HepG2 (cell line): ENCODE measurements at regions not wholly inside any gene's neighbourhood (a gene's known extent, or its start where the extent isn't known, plus 50 kb on each side); places are given as distances from the start of the nearest gene placed in this dataset.
"Not testable (repeated sequence)": the region's sequence is repeated elsewhere in the genome, so short reads cannot be mapped to it uniquely, and the experiment has no call there.

Experiments used
- ATAC-seq: fragments of 200-7000 bp; cut with Tn5 transposase; 3 replicates; pipeline ENCODE4 v1.9.1; 2020; ENCODE audit warnings: mild to moderate bottlenecking, moderate library complexity
- BruUV-seq: library from RNA; stranded (reverse); fragments of 400-500 nt; replicated peaks from 2 replicates; lab custom pipeline; 2021; lab: Mats Ljungman, UMichigan
- CTCF ChIA-PET: fragments of 300-600 bp; formaldehyde crosslinking; extraction: SDS; loops from one replicate; lab custom pipeline; 2021; ENCODE audit warnings: low total read pairs, inconsistent platforms, low intra/inter-chr PET ratio; lab: Yijun Ruan, JAX
- POLR2A ChIA-PET: fragments of 350-600 bp; sonication (Branson Sonifier 250); formaldehyde crosslinking; loops from one replicate; lab custom pipeline; 2020; ENCODE audit warnings: antibody characterized with exemption, inconsistent platforms; lab: Yijun Ruan, JAX
- DNase-seq: peaks from one replicate; pipeline ENCODE4 v3.0.0-alpha.2; 2015; ENCODE audit warnings: low spot score
- FAIRE-seq: peaks from 3 replicates; lab custom pipeline; 2011; peaks lifted over from hg19 to GRCh38; lab: Jason Lieb, UNC
- H2AFZ ChIP-seq: one replicate; pipeline ENCODE4 v1.6.1; 2011; ENCODE audit warnings: low read length, inconsistent platforms
- H3K27ac ChIP-seq: fragments of 300-600 bp; 3 replicates; pipeline ENCODE4 v1.8.0; 2011; ENCODE audit warnings: mixed run types, mild to moderate bottlenecking, mixed read lengths, low read length, inconsistent platforms; ENCODE audit not compliant: insufficient read depth; ENCODE audit errors: extremely low read length
- H3K27me3 ChIP-seq, 2 experiments: fragments of 200-600 bp in 1 of 2; 2 replicates in 1 of 2; 3 replicates in 1 of 2; pipeline versions ENCODE4 v1.6.0 to v1.8.0; 2011; ENCODE audit warnings: low read length in 2 of 2, mild to moderate bottlenecking in 2 of 2, moderate library complexity in 2 of 2, inconsistent platforms in 1 of 2; ENCODE audit not compliant: insufficient read depth in 2 of 2, control insufficient read depth in 1 of 2
- H3K36me3 ChIP-seq, 2 experiments: fragments of 200-600 bp in 1 of 2; replicated peaks in 1 of 2; 2 replicates in 1 of 2; 3 replicates in 1 of 2; pipeline versions ENCODE4 v1.5.1 to v1.8.0; 2011; ENCODE audit warnings: low read length in 2 of 2, inconsistent platforms in 1 of 2; ENCODE audit not compliant: insufficient read depth in 2 of 2, control insufficient read depth in 1 of 2
- H3K4me1 ChIP-seq: 2 replicates; pipeline ENCODE4 v1.5.1; 2012; ENCODE audit warnings: low read length, inconsistent platforms; ENCODE audit not compliant: insufficient read depth
- H3K4me2 ChIP-seq: 2 replicates; pipeline ENCODE4 v1.6.0; 2011; ENCODE audit warnings: low read depth, low read length, inconsistent platforms
- H3K4me3 ChIP-seq, 3 experiments: fragments of 200-600 bp in 1 of 3; sonication (generic), shearing (Covaris generic) in 1 of 3; replicated peaks in 1 of 3; 2 replicates each; pipeline ENCODE4 v1.5.1; 2011 to 2016; ENCODE audit warnings: low read length in 3 of 3, inconsistent platforms in 2 of 3, low read depth in 2 of 3, mild to moderate bottlenecking in 2 of 3, control low read depth in 1 of 3, mixed read lengths in 1 of 3; ENCODE audit not compliant: insufficient read depth in 1 of 3
- H3K79me2 ChIP-seq: one replicate; pipeline ENCODE4 v1.6.1; 2011; ENCODE audit warnings: low read length, inconsistent platforms; ENCODE audit not compliant: insufficient read depth
- H3K9ac ChIP-seq: 2 replicates; pipeline ENCODE4 v1.6.0; 2011; ENCODE audit warnings: mild to moderate bottlenecking, low read depth, low read length, inconsistent platforms; ENCODE audit not compliant: insufficient read depth
- H3K9me3 ChIP-seq: 2 replicates; pipeline ENCODE4 v1.5.1; 2012; ENCODE audit warnings: mild to moderate bottlenecking, low read length
- H4K20me1 ChIP-seq: 2 replicates; pipeline ENCODE4 v1.6.0; 2011; ENCODE audit warnings: inconsistent platforms, mild to moderate bottlenecking, low read length, moderate library complexity; ENCODE audit not compliant: insufficient read depth
- EEA1 ChIP-seq: sonication (generic); formaldehyde crosslinking; IDR thresholded peaks from 2 replicates; pipeline ENCODE4 v1.5.1; 2020; ENCODE audit warnings: mild to moderate bottlenecking, missing genetic modification reagents, borderline replicate concordance
- FOXO1 ChIP-seq: sonication (generic); formaldehyde crosslinking; IDR thresholded peaks from 2 replicates; pipeline ENCODE4 v1.4.0; 2020; ENCODE audit warnings: missing genetic modification reagents
- IRF2 ChIP-seq: IDR thresholded peaks from 2 replicates; pipeline ENCODE4 v1.6.1; 2018; ENCODE audit warnings: missing genetic modification reagents, missing compliant biosample characterization
- MTF2 ChIP-seq: sonication (generic); formaldehyde crosslinking; IDR thresholded peaks from 2 replicates; pipeline ENCODE4 v1.5.0; 2020; ENCODE audit warnings: missing genetic modification reagents, borderline replicate concordance
- MZF1 ChIP-seq: sonication (generic); formaldehyde crosslinking; IDR thresholded peaks from 2 replicates; pipeline ENCODE4 v1.8.1; 2023; ENCODE audit warnings: mild to moderate bottlenecking, missing genetic modification reagents, borderline replicate concordance
- NR2F6 ChIP-seq, 2 experiments: IDR thresholded peaks; 2 replicates each; pipeline ENCODE4 v1.6.1; 2016; ENCODE audit warnings: antibody characterized with exemption in 1 of 2, mild to moderate bottlenecking in 1 of 2
- POLR2G ChIP-seq: fragments of 200-400 bp; formaldehyde crosslinking; IDR thresholded peaks from 2 replicates; pipeline ENCODE4 v1.6.1; 2018; ENCODE audit warnings: mild to moderate bottlenecking, low read depth, low read length, moderate library complexity
- RAD21 ChIP-seq: fragments of 450-650 bp; formaldehyde crosslinking; IDR thresholded peaks from 2 replicates; pipeline ENCODE4 v1.5.0; 2020; ENCODE audit warnings: mild to moderate bottlenecking
- SMC3 ChIP-seq: IDR thresholded peaks from 2 replicates; pipeline ENCODE4 v1.6.1; 2011; ENCODE audit warnings: low read length, improper control_type of control experiment
- SP140L ChIP-seq: sonication (generic); formaldehyde crosslinking; IDR thresholded peaks from 2 replicates; pipeline ENCODE4 v1.4.0; 2020; ENCODE audit warnings: missing genetic modification reagents, borderline replicate concordance
- STAG1 ChIP-seq: sonication (generic); formaldehyde crosslinking; IDR thresholded peaks from 2 replicates; pipeline ENCODE4 v1.4.0; 2020; ENCODE audit warnings: missing genetic modification reagents
- ZNF20 ChIP-seq: sonication (generic); formaldehyde crosslinking; IDR thresholded peaks from 2 replicates; pipeline ENCODE4 v1.4.0; 2020; ENCODE audit warnings: mild to moderate bottlenecking, moderate library complexity, missing genetic modification reagents
- ZNF598 ChIP-seq: sonication (generic); formaldehyde crosslinking; IDR thresholded peaks from 2 replicates; pipeline ENCODE4 v1.5.1; 2020; ENCODE audit warnings: mild to moderate bottlenecking, missing genetic modification reagents, borderline replicate concordance
- WGBS: methylation state at CpG from one replicate; pipeline ENCODE4 v1.1.6; 2017; ENCODE audit warnings: low lambda C conversion rate; 5-methylcytosine and 5-hydroxymethylcytosine counted together
- in situ Hi-C: cut with HindIII; loops from 2 replicates; pipeline ENCODE4 v1.10.0; 2017; ENCODE audit warnings: low pct_unique_long_range_greater_than_20kb; ENCODE audit not compliant: extremely low pct_ligation_motif_present
- intact Hi-C: fragments of 100-400 bp; cut with micrococcal nuclease; formaldehyde crosslinking; loops from one replicate; pipeline ENCODE4 v1.10.0; 2022; ENCODE audit not compliant: unreplicated experiment
- TF ChIP-seq, protein P1 (sequence below): sonication (generic); formaldehyde crosslinking; IDR thresholded peaks from 2 replicates; pipeline ENCODE4 v1.5.0; 2020; ENCODE audit warnings: mild to moderate bottlenecking, missing genetic modification reagents, moderate library complexity

DNA sequence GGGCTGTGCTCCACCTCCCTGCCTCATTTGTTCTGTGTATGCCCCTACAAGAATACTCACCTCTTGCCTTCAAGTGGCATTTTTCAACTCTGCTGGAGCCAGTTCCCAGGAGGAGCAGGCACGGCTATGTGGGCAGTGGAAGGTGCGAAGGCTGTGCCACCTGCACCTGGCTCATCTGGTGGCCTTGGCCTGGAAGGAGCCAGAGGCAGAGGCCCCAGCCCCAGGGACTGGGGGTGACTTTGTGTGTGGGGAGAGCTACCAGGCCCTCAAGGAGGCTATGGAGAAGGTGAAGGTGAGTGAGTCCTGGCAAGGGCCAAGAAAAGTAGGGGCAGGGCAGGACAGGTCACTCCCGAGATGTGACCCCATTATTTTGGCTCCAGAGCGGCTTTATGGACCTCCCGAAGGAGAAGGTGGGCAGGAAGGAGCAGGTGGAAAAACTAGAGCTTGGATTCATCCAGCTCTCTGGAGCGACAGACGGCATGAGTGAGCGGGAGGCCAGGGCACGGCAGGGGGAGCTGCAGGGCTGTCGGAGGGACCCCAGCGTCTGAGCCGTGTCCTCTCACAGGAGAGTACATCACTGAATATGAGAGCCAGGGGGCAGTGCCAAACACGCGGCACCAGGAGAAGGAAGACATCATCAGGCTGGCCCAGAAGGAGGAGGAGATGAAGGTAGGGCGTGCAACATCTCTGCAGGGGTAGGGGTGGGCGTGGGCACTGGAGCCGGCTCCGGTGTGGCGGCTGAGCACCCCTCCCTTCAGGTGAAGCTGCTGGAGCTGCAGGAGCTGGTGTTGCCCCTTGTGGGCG, 57.3 kb upstream of the UBE2Q2 start:
- WGBS: 39% methylated on average over 19 of the region's 20 CpGs
- DNase-seq (peak; percentile 31), FAIRE-seq (no peak), ATAC-seq (peak; percentile 56; the same call in 2 of the 3 replicates)
- H3K9me3 ChIP-seq: no peaks in the 10 kb centered on the region
- ChIA-PET CTCF (no interaction called here), POLR2A (no interaction called here)
- TF ChIP-seq NR2F6 (IDR thresholded peaks at IDR 0.05) (no peak), NR2F6 (CRISPR knock-in tag; IDR thresholded peaks at IDR 0.05) (no peak), STAG1 (CRISPR knock-in tag) (peak; percentile 67), SP140L (CRISPR knock-in tag) (no peak), ZNF20 (CRISPR knock-in tag) (peak; percentile 99), POLR2G (no peak), RAD21 (CRISPR knock-in tag) (peak; percentile 42; the same call in 1 of the 2 replicates), FOXO1 (CRISPR knock-in tag) (no peak), EEA1 (no peak), MZF1 (no peak), MTF2 (CRISPR knock-in tag) (peak; percentile 46; the same call in 1 of the 2 replicates), SMC3 (0 out of 2 replicates have a peak, but pooled peaks have one; percentile 18), ZNF598 (CRISPR knock-in tag) (no peak), IRF2 (CRISPR knock-in tag) (no peak)
- TF ChIP-seq, protein P1, sequence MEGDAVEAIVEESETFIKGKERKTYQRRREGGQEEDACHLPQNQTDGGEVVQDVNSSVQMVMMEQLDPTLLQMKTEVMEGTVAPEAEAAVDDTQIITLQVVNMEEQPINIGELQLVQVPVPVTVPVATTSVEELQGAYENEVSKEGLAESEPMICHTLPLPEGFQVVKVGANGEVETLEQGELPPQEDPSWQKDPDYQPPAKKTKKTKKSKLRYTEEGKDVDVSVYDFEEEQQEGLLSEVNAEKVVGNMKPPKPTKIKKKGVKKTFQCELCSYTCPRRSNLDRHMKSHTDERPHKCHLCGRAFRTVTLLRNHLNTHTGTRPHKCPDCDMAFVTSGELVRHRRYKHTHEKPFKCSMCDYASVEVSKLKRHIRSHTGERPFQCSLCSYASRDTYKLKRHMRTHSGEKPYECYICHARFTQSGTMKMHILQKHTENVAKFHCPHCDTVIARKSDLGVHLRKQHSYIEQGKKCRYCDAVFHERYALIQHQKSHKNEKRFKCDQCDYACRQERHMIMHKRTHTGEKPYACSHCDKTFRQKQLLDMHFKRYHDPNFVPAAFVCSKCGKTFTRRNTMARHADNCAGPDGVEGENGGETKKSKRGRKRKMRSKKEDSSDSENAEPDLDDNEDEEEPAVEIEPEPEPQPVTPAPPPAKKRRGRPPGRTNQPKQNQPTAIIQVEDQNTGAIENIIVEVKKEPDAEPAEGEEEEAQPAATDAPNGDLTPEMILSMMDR (CRISPR knock-in tag): peak; percentile 64
- no peaks in the 10 kb centered on the region for H3K79me2 ChIP-seq
- H3K4me3 ChIP-seq: no peak overlapping the region
- in situ Hi-C loops: no loop called here
- no peaks in the 10 kb centered on the region for H3K4me1 ChIP-seq
- H2AFZ ChIP-seq: no peak overlapping the region
- no peaks in the 10 kb centered on the region for H4K20me1 ChIP-seq
- H3K36me3 ChIP-seq: no peaks in the 10 kb centered on the region
- H3K27me3 ChIP-seq: peaks cover 2 to 19% of the 10 kb centered on the region in 2 experiments; a peak in 4 of 5 replicates
- H3K27ac ChIP-seq: no peak overlapping the region
- no peak overlapping the region for H3K9ac ChIP-seq
- no TSS peak for BruUV-seq
- peak overlapping the region; percentile 10; the same call in 1 of the 2 replicates for H3K4me2 ChIP-seq
- intact Hi-C loops: no loop called here

DNA sequence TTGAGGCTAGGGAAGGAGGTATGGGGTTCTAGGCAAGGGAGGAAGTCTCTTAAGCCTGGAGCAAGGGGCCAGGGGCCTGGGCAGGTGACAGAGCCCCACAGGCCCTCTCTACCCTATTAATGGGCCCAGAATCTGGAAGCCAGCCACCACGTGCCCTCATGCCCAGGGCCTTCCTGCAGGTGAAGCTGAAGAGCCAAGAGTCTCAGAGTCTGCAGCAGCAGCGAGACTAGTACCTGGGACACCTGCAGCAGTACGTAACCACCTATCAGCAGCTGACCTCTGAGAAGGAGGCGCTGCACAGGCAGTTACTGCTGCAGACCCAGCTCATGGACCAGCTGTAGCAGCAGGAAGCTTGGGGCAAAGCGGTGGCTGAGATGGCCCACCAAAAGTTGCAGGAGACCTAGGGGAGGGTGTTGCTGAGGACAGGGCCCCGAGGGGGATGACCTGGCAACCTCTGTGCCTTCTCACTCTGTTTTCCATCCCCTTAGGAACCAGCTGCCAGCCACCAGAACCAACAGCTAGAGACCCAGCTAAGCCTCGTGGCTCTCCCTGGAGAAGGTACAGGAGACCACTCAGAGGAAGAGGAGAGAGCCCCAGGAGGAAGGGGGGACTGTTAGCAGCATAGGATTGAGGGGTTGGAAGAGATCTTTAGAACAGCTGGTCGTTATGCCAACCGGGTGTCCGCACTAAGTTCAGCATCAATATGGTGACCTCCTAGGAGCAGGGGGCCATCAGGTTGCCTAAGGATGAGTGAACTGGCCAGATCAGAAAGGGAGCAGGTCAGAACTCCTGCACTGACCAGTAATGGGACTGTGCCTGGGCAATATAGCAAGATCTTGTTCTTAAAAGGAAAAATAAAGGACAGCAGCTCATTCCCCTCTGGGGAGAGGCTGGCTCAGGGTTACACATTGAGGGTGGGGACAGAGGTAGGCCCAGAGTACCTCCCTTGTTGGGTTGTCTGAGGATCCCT, 58.5 kb upstream of the UBE2Q2 start:
- DNase-seq, H3K4me1 ChIP-seq, H3K36me3 ChIP-seq, intact Hi-C loops, H3K9me3 ChIP-seq, H3K9ac ChIP-seq, H4K20me1 ChIP-seq, ATAC-seq, H3K4me2 ChIP-seq, H2AFZ ChIP-seq, CTCF ChIA-PET, H3K79me2 ChIP-seq, H3K27ac ChIP-seq, in situ Hi-C loops, FAIRE-seq, BruUV-seq, H3K4me3 ChIP-seq: not testable (repeated sequence)
- peaks cover 2 to 19% of the 10 kb centered on the region in 2 experiments; a peak in 4 of 5 replicates for H3K27me3 ChIP-seq
- WGBS: 47% methylated on average over 6 of the region's 10 CpGs
- POLR2A ChIA-PET: interaction anchor here (0.6 kb wide), 1 partner anchor 1441 kb away, joined by 4 read pairs; no protein-coding TSS in a partner anchor
